Thymus (tissue), 11 donors: ENCODE measurements at regions not wholly inside any gene's neighbourhood (a gene's known extent, or its start where the extent isn't known, plus 50 kb on each side); places are given as distances from the start of the nearest gene placed in this dataset.

Source experiments
- DNase-seq, 9 donors: peaks; one replicate each; pipeline ENCODE4 v3.0.0-alpha.2; 2013; ENCODE audit warnings: low spot score in 9 of 9, low read depth in 6 of 9, missing footprints in 1 of 9
- H3K27ac ChIP-seq, 2 donors: one replicate each; pipeline ENCODE4 v1.5.1; 2013; ENCODE audit warnings: control low read depth in 1 of 2, low read depth in 1 of 2, low read length in 1 of 2, mild to moderate bottlenecking in 1 of 2, moderate library complexity in 1 of 2
- H3K27me3 ChIP-seq, 2 donors: one replicate each; pipeline ENCODE4 v1.5.1; 2013; ENCODE audit warnings: low read length in 1 of 2; ENCODE audit not compliant: control insufficient read depth in 2 of 2, insufficient read depth in 1 of 2
- H3K36me3 ChIP-seq, 2 donors: one replicate each; pipeline ENCODE4 v1.5.1; 2013; ENCODE audit warnings: low read length in 1 of 2, mild to moderate bottlenecking in 1 of 2, moderate library complexity in 1 of 2; ENCODE audit not compliant: control insufficient read depth in 2 of 2, insufficient read depth in 2 of 2
- H3K4me1 ChIP-seq, 2 donors: one replicate each; pipeline ENCODE4 v1.5.1; 2013; ENCODE audit warnings: low read length in 2 of 2; ENCODE audit not compliant: control insufficient read depth in 2 of 2, insufficient read depth in 2 of 2
- H3K4me3 ChIP-seq, 2 donors: one replicate each; pipeline ENCODE4 v1.5.1; 2013; ENCODE audit warnings: low read length in 2 of 2, control low read depth in 1 of 2, mild to moderate bottlenecking in 1 of 2
- H3K9me3 ChIP-seq, 2 donors: one replicate each; pipeline ENCODE4 v1.5.1; 2013; ENCODE audit warnings: low read length in 1 of 2, mild to moderate bottlenecking in 1 of 2; ENCODE audit not compliant: control insufficient read depth in 2 of 2, insufficient read depth in 1 of 2
- WGBS: extraction: QIAGEN DNeasy Blood & Tissue Kit; methylation state at CpG from one replicate; pipeline ENCODE4 v1.1.7; 2013; 5-methylcytosine and 5-hydroxymethylcytosine counted together
- donor health status: healthy.

GRCh38 chr5:112640546-112640945 is 97.1 kb upstream of the APC start:
- no peaks in the 10 kb centered on the region for H3K4me1 ChIP-seq
- no peak overlapping the region for H3K27ac ChIP-seq
- 86% methylated on average over 1 of the region's 1 CpG for WGBS
- H3K36me3 ChIP-seq = no peaks in the 10 kb centered on the region
- H3K4me3 ChIP-seq = no peak overlapping the region
- no peak for DNase-seq
- no peaks in the 10 kb centered on the region for H3K9me3 ChIP-seq
- H3K27me3 ChIP-seq = no peaks in the 10 kb centered on the region

- no peaks in the 10 kb centered on the region for H3K36me3 ChIP-seq
- no peaks in the 10 kb centered on the region for H3K9me3 ChIP-seq
- no peaks in the 10 kb centered on the region for H3K4me1 ChIP-seq
- 86% methylated on average over 4 of the region's 4 CpGs for WGBS
- DNase-seq = no peak
- no peak overlapping the region for H3K27ac ChIP-seq
- no peaks in the 10 kb centered on the region for H3K27me3 ChIP-seq
- H3K4me3 ChIP-seq = no peak overlapping the region
These were observed 96.1 kb upstream of the APC start for GRCh38 chr5:112641515-112642110.

- no peaks in the 10 kb centered on the region for H3K4me1 ChIP-seq
- H3K27ac ChIP-seq = no peak overlapping the region
These were observed 94.8 kb upstream of the APC start for GRCh38 chr5:112642885-112643284.

GRCh38 chr5:112643339-112643971 is 94.2 kb upstream of the APC start:
- H3K27me3 ChIP-seq = no peaks in the 10 kb centered on the region
- H3K4me1 ChIP-seq = no peaks in the 10 kb centered on the region
- H3K9me3 ChIP-seq = no peaks in the 10 kb centered on the region
- H3K36me3 ChIP-seq = no peaks in the 10 kb centered on the region
- no peak for DNase-seq
- 90% methylated on average over 4 of the region's 4 CpGs for WGBS
- no peak overlapping the region for H3K27ac ChIP-seq
- no peak overlapping the region for H3K4me3 ChIP-seq

More at GRCh38 chr5:112642885-112643284, 94.8 kb upstream of the APC start:
- Histone ChIP-seq H3K9me3 (no peaks in the 10 kb centered on the region), H3K36me3 (no peaks in the 10 kb centered on the region), H3K27me3 (no peaks in the 10 kb centered on the region), H3K4me3 (no peak overlapping the region)
- DNase-seq = no peak

GRCh38 chr5:112646139-112646936 is 91.3 kb upstream of the APC start:
- WGBS = 76% methylated on average over 4 of the region's 4 CpGs
- Histone ChIP-seq H3K27me3 (no peaks in the 10 kb centered on the region), H3K36me3 (no peaks in the 10 kb centered on the region), H3K27ac (no peak overlapping the region), H3K4me1 (no peaks in the 10 kb centered on the region), H3K4me3 (no peak overlapping the region), H3K9me3 (no peaks in the 10 kb centered on the region)
- no peak for DNase-seq

- no peaks in the 10 kb centered on the region for H3K36me3 ChIP-seq
- no peak for DNase-seq
- H3K4me1 ChIP-seq = no peaks in the 10 kb centered on the region
- H3K27ac ChIP-seq = no peak overlapping the region
- no peak overlapping the region for H3K4me3 ChIP-seq
- no peaks in the 10 kb centered on the region for H3K27me3 ChIP-seq
- H3K9me3 ChIP-seq = no peaks in the 10 kb centered on the region
- 86% methylated on average over 1 of the region's 1 CpG for WGBS
These were observed 90.3 kb upstream of the APC start for GRCh38 chr5:112647428-112647827.

- H3K4me1 ChIP-seq = no peaks in the 10 kb centered on the region
- H3K4me3 ChIP-seq = no peak overlapping the region
- H3K27me3 ChIP-seq = no peaks in the 10 kb centered on the region
- 97% methylated on average over 1 of the region's 1 CpG for WGBS
- no peaks in the 10 kb centered on the region for H3K9me3 ChIP-seq
- H3K36me3 ChIP-seq = no peaks in the 10 kb centered on the region
- no peak overlapping the region for H3K27ac ChIP-seq
- no peak for DNase-seq
These were observed 89.4 kb upstream of the APC start for GRCh38 chr5:112648264-112648663.

- H3K27me3 ChIP-seq = no peaks in the 10 kb centered on the region
- H3K4me3 ChIP-seq = no peak overlapping the region
- no peaks in the 10 kb centered on the region for H3K9me3 ChIP-seq
- WGBS = 82% methylated on average over 6 of the region's 6 CpGs
- DNase-seq = no peak
- H3K36me3 ChIP-seq = no peaks in the 10 kb centered on the region
- no peak overlapping the region for H3K27ac ChIP-seq
- no peaks in the 10 kb centered on the region for H3K4me1 ChIP-seq
These were observed 87.8 kb upstream of the APC start for GRCh38 chr5:112649882-112650281.

- Histone ChIP-seq H3K4me1 (no peaks in the 10 kb centered on the region), H3K36me3 (no peaks in the 10 kb centered on the region), H3K27me3 (no peaks in the 10 kb centered on the region), H3K9me3 (no peaks in the 10 kb centered on the region), H3K27ac (no peak overlapping the region), H3K4me3 (no peak overlapping the region)
- 95% methylated on average over 5 of the region's 5 CpGs for WGBS
- DNase-seq = no peak
These were observed 84.0 kb upstream of the APC start for GRCh38 chr5:112653638-112654205.
